Adipocyte (in vitro differentiated cells): ENCODE measurements at regions not wholly inside any gene's neighbourhood (a gene's known extent, or its start where the extent isn't known, plus 50 kb on each side); places are given as distances from the start of the nearest gene placed in this dataset.
A peak's percentile ranks its signal among the peaks of the same experiment; 100 is the strongest.

Experiments
- DNase-seq: peaks from one replicate; pipeline ENCODE4 v3.0.0-alpha.2; 2015; ENCODE audit warnings: low read depth
- H3K27me3 ChIP-seq: replicated peaks from 2 replicates; pipeline ENCODE4 v1.7.0; 2013; ENCODE audit warnings: mild to moderate bottlenecking, low read length, moderate library complexity; ENCODE audit not compliant: control insufficient read depth, insufficient read depth
- H3K36me3 ChIP-seq: 2 replicates; pipeline ENCODE4 v1.7.0; 2013; ENCODE audit warnings: low read length, mild to moderate bottlenecking, moderate library complexity; ENCODE audit not compliant: control insufficient read depth, insufficient read depth, severe bottlenecking
- H3K4me1 ChIP-seq: 2 replicates; pipeline ENCODE4 v1.7.0; 2013; ENCODE audit warnings: mild to moderate bottlenecking, low read length, moderate library complexity; ENCODE audit not compliant: control insufficient read depth, insufficient read depth
- H3K4me3 ChIP-seq: 2 replicates; pipeline ENCODE4 v1.7.0; 2013; ENCODE audit warnings: mild to moderate bottlenecking, low read length, moderate library complexity
- H3K9ac ChIP-seq: 2 replicates; pipeline ENCODE4 v1.7.0; 2013; ENCODE audit warnings: mild to moderate bottlenecking, low read length, moderate library complexity
- H3K9me3 ChIP-seq: 2 replicates; pipeline ENCODE4 v1.7.0; 2013; ENCODE audit warnings: mild to moderate bottlenecking, low read length, moderate library complexity; ENCODE audit not compliant: control insufficient read depth

DNA sequence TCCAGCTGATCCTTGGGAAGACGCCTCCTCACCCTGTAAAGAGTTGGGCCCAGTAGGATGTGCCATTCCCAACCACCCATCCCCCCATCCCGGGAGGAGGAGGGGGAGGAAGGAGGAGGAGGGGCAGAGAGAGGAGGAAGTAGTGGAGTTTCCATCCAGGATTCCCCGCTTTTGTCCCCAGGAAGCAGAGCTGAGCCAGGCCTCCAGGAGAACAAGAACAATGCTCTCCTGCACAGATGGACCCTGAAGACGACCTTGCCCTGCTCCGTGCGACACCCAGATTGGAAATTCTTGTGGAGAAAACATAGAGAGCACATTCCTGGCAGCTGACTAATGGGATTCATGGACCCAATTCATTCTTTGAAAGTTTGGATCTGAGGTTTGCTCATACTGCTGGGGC lies 132.3 kb upstream of the CRY1 start:
- H3K4me1 ChIP-seq = no peaks in the 10 kb centered on the region
- peak; percentile 33 for DNase-seq
- no peaks in the 10 kb centered on the region for H3K9me3 ChIP-seq
- no peak overlapping the region for H3K9ac ChIP-seq
- H3K4me3 ChIP-seq = no peak overlapping the region
- peaks cover 45% of the 10 kb centered on the region for H3K27me3 ChIP-seq
- no peaks in the 10 kb centered on the region for H3K36me3 ChIP-seq

DNA sequence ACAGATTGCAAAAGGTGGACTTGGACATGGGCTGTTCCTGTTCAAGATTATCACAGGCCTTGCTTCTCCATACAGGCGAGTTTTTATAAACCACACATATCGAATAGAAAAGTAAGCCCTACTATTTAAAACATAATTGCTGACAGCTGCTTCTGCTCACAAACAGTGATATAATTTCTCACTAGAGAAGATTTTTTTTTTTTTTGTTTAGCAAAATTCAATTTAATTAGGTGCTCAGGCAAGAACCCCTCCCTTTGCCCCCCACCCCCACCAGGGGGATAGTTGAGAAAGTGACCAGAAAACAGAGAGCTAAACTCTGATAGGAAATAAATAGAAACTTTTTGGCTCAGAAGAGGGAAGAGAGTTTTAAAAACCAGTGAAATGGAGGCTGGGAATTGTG lies 132.8 kb upstream of the CRY1 start:
- H3K36me3 ChIP-seq = no peaks in the 10 kb centered on the region
- no peaks in the 10 kb centered on the region for H3K9me3 ChIP-seq
- no peak overlapping the region for H3K9ac ChIP-seq
- no peaks in the 10 kb centered on the region for H3K4me1 ChIP-seq
- H3K27me3 ChIP-seq = peaks cover 43% of the 10 kb centered on the region
- no peak for DNase-seq
- no peak overlapping the region for H3K4me3 ChIP-seq

DNA sequence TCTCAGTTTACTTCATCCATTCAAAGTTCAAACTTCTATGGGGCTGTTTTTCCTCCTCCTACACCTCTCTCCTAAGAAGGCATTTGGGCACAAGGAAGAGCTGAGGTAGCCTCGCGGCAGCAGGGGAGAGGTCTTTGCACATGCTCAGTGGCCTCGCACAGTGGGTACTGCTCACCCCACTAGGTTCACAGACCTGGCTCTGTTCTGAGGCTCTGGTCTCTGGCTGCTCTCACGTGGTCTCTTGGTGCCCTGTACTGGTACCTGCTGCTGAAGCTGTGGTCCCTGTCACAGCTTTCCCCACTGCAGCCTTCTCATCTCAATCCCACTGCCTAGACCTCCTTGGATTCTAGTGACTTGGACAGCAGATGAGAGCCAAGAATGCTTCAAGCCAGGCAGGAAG lies 134.7 kb upstream of the CRY1 start:
- no peak overlapping the region for H3K4me3 ChIP-seq
- no peak for DNase-seq
- H3K36me3 ChIP-seq = no peaks in the 10 kb centered on the region
- H3K4me1 ChIP-seq = no peaks in the 10 kb centered on the region
- peaks cover 51% of the 10 kb centered on the region for H3K27me3 ChIP-seq
- H3K9ac ChIP-seq = no peak overlapping the region
- H3K9me3 ChIP-seq = no peaks in the 10 kb centered on the region

DNA sequence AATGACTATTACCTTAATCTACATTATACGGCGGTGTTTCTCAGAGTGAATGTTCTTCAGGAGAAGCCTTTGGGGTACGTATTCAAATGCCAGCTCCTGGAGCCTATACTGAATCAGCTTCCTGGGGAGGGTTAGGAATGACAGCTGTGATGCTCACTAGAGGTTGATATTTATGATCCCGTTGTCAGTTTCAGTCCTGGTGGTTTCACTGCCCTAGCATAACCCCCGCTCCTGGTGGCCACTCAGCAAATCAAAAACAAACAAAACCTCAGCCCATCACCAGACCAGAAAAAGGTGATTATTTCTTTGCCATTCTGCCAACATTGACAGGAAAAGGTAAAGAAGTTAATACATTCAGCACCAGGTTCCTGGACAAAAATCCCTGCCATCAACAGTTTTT lies 136.5 kb upstream of the CRY1 start:
- no peaks in the 10 kb centered on the region for H3K36me3 ChIP-seq
- H3K4me1 ChIP-seq = no peaks in the 10 kb centered on the region
- H3K27me3 ChIP-seq = peaks cover 51% of the 10 kb centered on the region
- H3K4me3 ChIP-seq = no peak overlapping the region
- no peak for DNase-seq
- H3K9me3 ChIP-seq = no peaks in the 10 kb centered on the region
- H3K9ac ChIP-seq = no peak overlapping the region

DNA sequence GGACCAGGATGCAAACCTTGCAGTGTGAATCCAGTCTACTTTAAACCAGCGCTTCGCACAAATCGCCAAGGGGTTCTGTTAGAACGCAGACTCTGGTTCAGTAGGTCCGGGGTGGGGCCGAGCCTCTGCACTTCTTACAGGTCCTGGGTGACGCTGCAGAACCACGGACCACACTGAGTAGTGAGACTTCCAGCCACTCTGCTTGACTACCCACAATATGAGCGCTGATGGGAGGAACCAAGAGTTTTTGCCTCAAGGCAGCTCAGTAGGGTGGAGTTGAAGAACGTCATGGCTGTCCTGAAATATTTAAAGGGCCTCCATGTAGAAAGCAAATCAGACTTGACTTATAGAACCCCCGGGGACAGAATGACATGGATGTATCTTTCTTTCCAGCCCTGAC lies 138.0 kb upstream of the CRY1 start:
- Histone ChIP-seq H3K4me3 (no peak overlapping the region), H3K9ac (no peak overlapping the region), H3K9me3 (no peaks in the 10 kb centered on the region), H3K4me1 (no peaks in the 10 kb centered on the region), H3K27me3 (peaks cover 53% of the 10 kb centered on the region), H3K36me3 (no peaks in the 10 kb centered on the region)
- no peak for DNase-seq

DNA sequence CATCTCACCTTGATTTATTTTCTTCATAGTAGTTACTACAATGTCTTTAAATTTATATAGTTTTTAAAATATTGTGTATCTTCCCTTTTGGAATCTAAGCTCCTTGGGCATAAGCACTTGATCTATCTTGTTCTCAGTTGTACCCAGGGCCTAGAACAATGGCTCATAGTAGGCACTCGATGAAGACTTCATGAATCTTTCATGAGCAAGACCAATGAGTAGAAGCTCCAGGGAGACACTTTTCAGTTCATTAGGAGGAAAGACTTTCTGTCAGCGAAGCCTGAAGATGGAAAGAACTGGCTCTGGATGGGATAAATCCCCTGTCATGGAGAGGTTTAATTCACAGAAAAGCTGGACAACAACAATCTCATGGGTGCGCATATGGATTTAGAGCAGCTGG lies 140.2 kb upstream of the CRY1 start:
- H3K4me3 ChIP-seq = no peak overlapping the region
- H3K4me1 ChIP-seq = no peaks in the 10 kb centered on the region
- DNase-seq = no peak
- H3K9me3 ChIP-seq = no peaks in the 10 kb centered on the region
- H3K9ac ChIP-seq = no peak overlapping the region
- peaks cover 45% of the 10 kb centered on the region for H3K27me3 ChIP-seq
- H3K36me3 ChIP-seq = no peaks in the 10 kb centered on the region

DNA sequence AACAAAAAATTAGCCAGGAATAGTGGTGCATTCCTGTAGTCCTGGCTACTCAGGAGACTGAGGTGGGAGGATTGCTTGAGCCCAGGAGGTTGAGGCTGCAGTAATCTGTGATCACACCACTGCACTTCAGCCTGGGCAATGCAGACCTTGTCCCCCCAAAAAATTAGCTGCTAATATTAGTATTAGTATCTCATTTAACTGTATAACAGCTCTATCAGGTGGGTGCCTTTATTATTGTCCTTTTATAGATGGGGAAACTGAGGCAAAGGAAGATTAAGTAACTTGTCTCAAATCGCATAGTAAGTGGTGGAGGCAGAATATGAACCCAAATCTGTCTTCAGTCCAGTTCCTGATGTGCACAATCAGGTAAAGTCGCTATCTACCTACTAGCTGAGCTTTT lies 142.3 kb upstream of the CRY1 start:
- no peak for DNase-seq
- Histone ChIP-seq H3K9me3 (peaks cover 2% of the 10 kb centered on the region), H3K36me3 (no peaks in the 10 kb centered on the region), H3K4me3 (no peak overlapping the region), H3K9ac (no peak overlapping the region), H3K27me3 (peaks cover 46% of the 10 kb centered on the region), H3K4me1 (no peaks in the 10 kb centered on the region)

DNA sequence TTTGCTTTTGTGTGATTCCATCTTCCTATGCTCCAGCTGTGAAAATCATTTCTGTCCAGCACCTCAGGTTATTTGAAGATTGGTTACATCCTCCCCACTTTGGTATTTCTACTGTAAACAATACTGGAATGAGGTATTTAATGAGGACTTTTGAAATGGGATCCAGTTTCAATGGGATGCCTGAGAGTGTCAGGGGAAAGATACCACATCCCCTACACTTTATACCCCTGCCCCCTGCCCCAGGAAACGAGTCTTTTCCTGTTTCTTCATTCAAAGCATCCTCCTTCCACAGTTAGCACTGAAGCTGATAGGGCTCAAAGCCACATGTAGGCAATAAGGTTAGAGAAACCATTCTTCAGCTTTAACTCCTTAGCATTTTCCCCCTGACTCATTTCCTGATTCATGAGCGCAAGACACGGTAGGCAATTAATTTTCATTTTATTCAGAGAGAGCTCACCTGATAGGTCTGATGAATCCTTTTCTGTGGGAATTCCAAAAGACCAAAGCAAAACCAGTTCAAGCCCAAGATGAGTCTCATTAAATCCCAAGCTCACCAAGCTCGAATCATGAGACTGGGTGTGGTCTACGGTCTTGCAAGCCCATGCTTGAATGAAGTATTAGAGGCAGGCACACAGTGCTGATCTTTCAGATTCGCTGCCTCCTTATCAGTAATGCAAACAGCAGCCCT lies 143.6 kb upstream of the CRY1 start:
- H3K27me3 ChIP-seq = peaks cover 39% of the 10 kb centered on the region
- H3K4me1 ChIP-seq = no peaks in the 10 kb centered on the region
- H3K4me3 ChIP-seq = no peak overlapping the region
- no peak overlapping the region for H3K9ac ChIP-seq
- DNase-seq = no peak
- no peaks in the 10 kb centered on the region for H3K36me3 ChIP-seq
- peaks cover 4% of the 10 kb centered on the region for H3K9me3 ChIP-seq

DNA sequence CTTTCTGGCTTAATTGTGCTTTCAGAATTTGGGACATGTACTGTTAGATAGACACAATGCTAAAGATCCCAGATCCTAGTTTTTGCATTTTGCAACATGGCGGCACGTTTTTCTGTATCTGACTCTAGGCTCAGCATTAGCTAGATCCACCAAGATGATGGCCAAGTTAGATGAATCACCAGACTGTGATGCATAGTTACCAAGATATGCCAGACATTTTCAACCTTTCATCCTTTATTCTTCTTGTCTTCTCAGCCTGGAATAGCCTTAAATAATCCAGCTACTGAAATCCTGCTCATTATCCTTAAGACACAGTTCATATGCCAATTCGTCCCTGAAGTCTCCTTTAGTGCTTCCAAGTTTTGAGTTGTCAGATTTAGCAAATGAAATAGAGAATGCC lies 144.9 kb upstream of the CRY1 start:
- no peak for DNase-seq
- no peaks in the 10 kb centered on the region for H3K36me3 ChIP-seq

DNA sequence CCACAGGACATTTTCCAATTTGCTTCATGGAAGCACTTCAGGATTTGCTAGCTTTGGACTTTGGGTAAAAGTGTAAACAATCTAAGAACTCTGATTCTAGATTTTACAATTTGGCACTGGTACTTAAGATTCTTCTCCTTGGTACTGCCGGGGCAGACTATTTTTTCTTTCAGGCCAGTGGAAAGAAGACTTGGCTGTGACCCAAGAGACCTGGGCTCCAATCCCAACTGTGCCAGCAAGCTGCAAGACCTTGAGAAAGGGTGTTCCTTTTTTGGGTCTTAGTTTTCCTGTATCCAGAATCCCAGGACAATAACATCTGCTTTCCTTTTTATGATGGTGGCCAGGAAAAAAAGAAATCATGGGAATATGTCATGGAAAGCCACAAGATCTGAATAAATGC lies 148.1 kb upstream of the CRY1 start:
- Histone ChIP-seq H3K9me3 (peaks cover 4% of the 10 kb centered on the region), H3K36me3 (no peaks in the 10 kb centered on the region), H3K9ac (no peak overlapping the region), H3K27me3 (peaks cover 53% of the 10 kb centered on the region), H3K4me3 (no peak overlapping the region), H3K4me1 (no peaks in the 10 kb centered on the region)
- no peak for DNase-seq

More for the DNA sequence above, 144.9 kb upstream of the CRY1 start:
- H3K4me1 ChIP-seq = no peaks in the 10 kb centered on the region
- no peak overlapping the region for H3K9ac ChIP-seq
- H3K27me3 ChIP-seq = peaks cover 35% of the 10 kb centered on the region
- no peak overlapping the region for H3K4me3 ChIP-seq
- H3K9me3 ChIP-seq = peaks cover 4% of the 10 kb centered on the region

DNA sequence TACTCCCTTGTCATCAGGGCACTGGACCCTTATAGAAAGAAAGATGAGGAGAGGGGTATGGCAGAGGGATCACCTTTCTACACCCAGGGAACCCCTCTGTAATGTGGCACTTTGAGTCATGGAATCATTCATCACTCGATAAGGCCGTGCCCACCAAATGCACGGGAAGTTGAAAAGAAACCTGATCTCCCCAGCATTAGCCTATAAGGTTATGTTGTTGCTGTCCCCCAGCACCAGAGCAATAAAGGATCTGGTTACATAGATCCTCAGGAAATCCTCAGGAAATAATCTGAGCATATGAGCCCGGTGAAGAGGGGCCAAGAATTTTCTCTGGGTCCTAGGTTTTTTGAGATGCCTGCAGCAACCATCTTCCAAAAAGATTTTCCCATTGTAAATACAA lies 148.8 kb upstream of the CRY1 start:
- Histone ChIP-seq H3K4me1 (no peaks in the 10 kb centered on the region), H3K36me3 (no peaks in the 10 kb centered on the region), H3K4me3 (no peak overlapping the region), H3K9ac (no peak overlapping the region), H3K27me3 (peaks cover 52% of the 10 kb centered on the region), H3K9me3 (peaks cover 4% of the 10 kb centered on the region)
- DNase-seq = peak; percentile 16

DNA sequence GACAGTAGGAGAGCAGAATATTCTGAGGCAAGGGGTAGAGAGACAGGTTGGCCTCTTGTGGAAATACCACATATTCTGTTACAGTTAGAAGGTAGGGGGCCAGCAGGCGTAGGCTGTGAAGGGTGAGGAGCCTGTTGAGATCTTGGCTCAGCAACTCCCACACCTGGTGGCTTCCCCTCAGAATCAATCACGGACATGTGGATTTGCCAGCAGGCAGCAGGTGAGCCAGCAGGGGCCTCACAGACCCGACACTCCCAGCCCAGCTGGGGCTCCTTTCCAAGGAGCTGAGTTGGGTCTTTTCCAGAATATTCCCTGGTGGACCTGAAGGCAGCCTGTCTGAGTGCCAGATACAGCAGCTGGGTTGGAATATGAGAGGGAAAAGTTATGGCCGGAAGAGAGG lies 150.0 kb upstream of the CRY1 start:
- H3K9me3 ChIP-seq = peaks cover 4% of the 10 kb centered on the region
- DNase-seq = no peak

More for the DNA sequence above, 150.0 kb upstream of the CRY1 start:
- H3K27me3 ChIP-seq = peaks cover 53% of the 10 kb centered on the region
- no peak overlapping the region for H3K4me3 ChIP-seq
- no peaks in the 10 kb centered on the region for H3K4me1 ChIP-seq
- no peaks in the 10 kb centered on the region for H3K36me3 ChIP-seq
- no peak overlapping the region for H3K9ac ChIP-seq
